GM06990 (cell line): ENCODE measurements at regions not wholly inside any gene's neighbourhood (a gene's known extent, or its start where the extent isn't known, plus 50 kb on each side); places are given as distances from the start of the nearest gene placed in this dataset.

Experiments used
- DNase-seq: peaks from one replicate; pipeline ENCODE4 v3.0.0-alpha.2; 2011; ENCODE audit not compliant: insufficient read length; ENCODE audit errors: extremely low read depth
- H3K27me3 ChIP-seq: replicated peaks from 2 replicates; pipeline ENCODE4 v1.6.0; 2011; ENCODE audit warnings: low read length; ENCODE audit not compliant: control insufficient read depth, insufficient read depth
- H3K36me3 ChIP-seq: 2 replicates; pipeline ENCODE4 v1.5.1; 2011; ENCODE audit warnings: low read length; ENCODE audit not compliant: control insufficient read depth, insufficient read depth
- H3K4me3 ChIP-seq: replicated peaks from 2 replicates; pipeline ENCODE4 v1.5.1; 2011; ENCODE audit warnings: low read depth, mild to moderate bottlenecking, control low read depth, low read length
- CTCF ChIP-seq: IDR thresholded peaks from 2 replicates; pipeline ENCODE4 v1.5.1; 2011; ENCODE audit warnings: low read length, control low read depth, mild to moderate bottlenecking, inconsistent platforms; ENCODE audit not compliant: insufficient read depth, poor library complexity, severe bottlenecking

GRCh38 chr10:55200020-55200419 is 399.0 kb upstream of the PCDH15 start:
- Histone ChIP-seq H3K4me3 (no peak overlapping the region), H3K27me3 (no peaks in the 10 kb centered on the region), H3K36me3 (no peaks in the 10 kb centered on the region)
- no peak for DNase-seq
- no peak for TF ChIP-seq CTCF

- no peaks in the 10 kb centered on the region for H3K36me3 ChIP-seq
- H3K4me3 ChIP-seq = no peak overlapping the region
- no peak for TF ChIP-seq CTCF
- DNase-seq = no peak
- H3K27me3 ChIP-seq = no peaks in the 10 kb centered on the region
Observed at GRCh38 chr10:55191236-55191860, 390.3 kb upstream of the PCDH15 start.

GRCh38 chr10:55183993-55184392 is 383.0 kb upstream of the PCDH15 start:
- TF ChIP-seq CTCF = no peak

GRCh38 chr10:55180357-55180756 is 379.3 kb upstream of the PCDH15 start:
- H3K27me3 ChIP-seq = no peaks in the 10 kb centered on the region
- TF ChIP-seq CTCF = no peak
- no peak for DNase-seq
- no peak overlapping the region for H3K4me3 ChIP-seq
- H3K36me3 ChIP-seq = no peaks in the 10 kb centered on the region

More at GRCh38 chr10:55183993-55184392, 383.0 kb upstream of the PCDH15 start:
- DNase-seq = no peak
- no peak overlapping the region for H3K4me3 ChIP-seq
- no peaks in the 10 kb centered on the region for H3K27me3 ChIP-seq
- H3K36me3 ChIP-seq = no peaks in the 10 kb centered on the region

- Histone ChIP-seq H3K27me3 (no peaks in the 10 kb centered on the region), H3K36me3 (no peaks in the 10 kb centered on the region), H3K4me3 (no peak overlapping the region)
- TF ChIP-seq CTCF = no peak
- no peak for DNase-seq
Observed at GRCh38 chr10:55174419-55174818, 373.4 kb upstream of the PCDH15 start.

- Histone ChIP-seq H3K4me3 (no peak overlapping the region), H3K36me3 (no peaks in the 10 kb centered on the region), H3K27me3 (no peaks in the 10 kb centered on the region)
- no peak for DNase-seq
- no peak for TF ChIP-seq CTCF
Observed at GRCh38 chr10:55169493-55169892, 368.5 kb upstream of the PCDH15 start.
